ENCODE measurements at regions not wholly inside any gene's neighbourhood (a gene's known extent, or its start where the extent isn't known, plus 50 kb on each side); places are given as distances from the start of the nearest gene placed in this dataset.

DNA sequence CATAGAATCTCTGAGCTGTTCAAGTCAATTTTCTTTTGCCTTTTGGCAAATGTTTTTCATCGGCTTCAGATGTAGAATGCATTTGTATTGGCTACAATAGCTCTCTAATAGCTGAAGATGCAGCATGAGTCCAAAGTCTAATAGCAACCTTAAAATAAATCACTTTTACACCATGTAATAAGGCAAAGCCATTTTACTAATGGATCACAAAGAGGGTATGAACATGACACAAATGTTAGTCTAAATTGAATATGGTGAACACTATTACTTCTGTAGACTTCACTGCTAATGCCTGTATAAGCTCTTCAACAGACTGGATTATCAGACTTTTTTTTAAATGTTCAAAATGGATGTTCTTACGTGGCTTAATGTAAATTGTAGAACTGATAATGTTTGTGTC is 645.3 kb downstream of the TLL1 start:
- TF ChIP-seq, protein P1, sequence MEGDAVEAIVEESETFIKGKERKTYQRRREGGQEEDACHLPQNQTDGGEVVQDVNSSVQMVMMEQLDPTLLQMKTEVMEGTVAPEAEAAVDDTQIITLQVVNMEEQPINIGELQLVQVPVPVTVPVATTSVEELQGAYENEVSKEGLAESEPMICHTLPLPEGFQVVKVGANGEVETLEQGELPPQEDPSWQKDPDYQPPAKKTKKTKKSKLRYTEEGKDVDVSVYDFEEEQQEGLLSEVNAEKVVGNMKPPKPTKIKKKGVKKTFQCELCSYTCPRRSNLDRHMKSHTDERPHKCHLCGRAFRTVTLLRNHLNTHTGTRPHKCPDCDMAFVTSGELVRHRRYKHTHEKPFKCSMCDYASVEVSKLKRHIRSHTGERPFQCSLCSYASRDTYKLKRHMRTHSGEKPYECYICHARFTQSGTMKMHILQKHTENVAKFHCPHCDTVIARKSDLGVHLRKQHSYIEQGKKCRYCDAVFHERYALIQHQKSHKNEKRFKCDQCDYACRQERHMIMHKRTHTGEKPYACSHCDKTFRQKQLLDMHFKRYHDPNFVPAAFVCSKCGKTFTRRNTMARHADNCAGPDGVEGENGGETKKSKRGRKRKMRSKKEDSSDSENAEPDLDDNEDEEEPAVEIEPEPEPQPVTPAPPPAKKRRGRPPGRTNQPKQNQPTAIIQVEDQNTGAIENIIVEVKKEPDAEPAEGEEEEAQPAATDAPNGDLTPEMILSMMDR (IDR thresholded peaks at IDR 0.05; ENCODE audit: control extremely low read depth in 1 of 3, insufficient read depth in 1 of 3, low read depth in 1 of 3, low read length in 3 of 3), result no peak
- no peak for TF ChIP-seq POLR2AphosphoS5 (IDR thresholded peaks at IDR 0.05; ENCODE audit: low read depth, low read length)
- TF ChIP-seq EZH2 (IDR thresholded peaks at IDR 0.05; ENCODE audit: low read depth, low read length, severe bottlenecking), result no peak
- no peak for TF ChIP-seq POLR2A (IDR thresholded peaks at IDR 0.05; ENCODE audit: control extremely low read depth in 1 of 2, low read depth in 2 of 2, low read length in 2 of 2)
